K562 (cell line): ENCODE measurements at regions not wholly inside any gene's neighbourhood (a gene's known extent, or its start where the extent isn't known, plus 50 kb on each side); places are given as distances from the start of the nearest gene placed in this dataset.

Experiments used
- ATAC-seq: fragments of 200-7000 bp; cut with Tn5 transposase; 3 replicates; pipeline ENCODE4 v1.9.1; 2020; ENCODE audit warnings: moderate library complexity
- BruUV-seq: library from RNA; stranded (reverse); fragments of 400-500 nt; replicated peaks from 2 replicates; lab custom pipeline; 2021; lab: Mats Ljungman, UMichigan
- CTCF ChIA-PET: fragments of 300-600 bp; formaldehyde crosslinking; extraction: SDS; loops from one replicate; lab custom pipeline; 2021; ENCODE audit warnings: low intra/inter-chr PET ratio; lab: Yijun Ruan, JAX
- POLR2A ChIA-PET: fragments of 300-600, 350-650 bp; sonication (Branson Sonifier 250); formaldehyde crosslinking; extraction: SDS; loops from one replicate; lab custom pipeline; 2021; ENCODE audit warnings: antibody characterized with exemption, inconsistent platforms; lab: Yijun Ruan, JAX
- DNase-seq, 4 experiments: peaks; one replicate each; pipeline versions ENCODE4 v3.0.0 to v3.0.0-alpha.2; 2011 to 2018; ENCODE audit warnings: low spot score in 3 of 4, mixed read lengths in 3 of 4; ENCODE audit errors: extremely low read depth in 1 of 4
- FAIRE-seq: peaks from 2 replicates; lab custom pipeline; 2011; peaks lifted over from hg19 to GRCh38; lab: Jason Lieb, UNC
- H2AFZ ChIP-seq: 2 replicates; pipeline ENCODE4 v1.6.0; 2011; ENCODE audit warnings: low read depth, low read length, control low read depth, inconsistent platforms
- H3K27ac ChIP-seq: fragments of 200-600 bp; 3 replicates; pipeline ENCODE4 v1.8.0; 2011; ENCODE audit warnings: low read depth, mild to moderate bottlenecking, control low read depth, inconsistent platforms, low read length, moderate library complexity, mixed read lengths; ENCODE audit errors: extremely low read depth
- H3K27me3 ChIP-seq, 2 experiments: fragments of 300-600 bp in 1 of 2; 2 replicates in 1 of 2; 3 replicates in 1 of 2; pipeline versions ENCODE4 v1.6.0 to v1.8.0; 2011; ENCODE audit warnings: inconsistent platforms in 2 of 2, low read length in 2 of 2, mild to moderate bottlenecking in 1 of 2, mixed read lengths in 1 of 2, moderate library complexity in 1 of 2; ENCODE audit not compliant: control insufficient read depth in 2 of 2, insufficient read depth in 2 of 2
- H3K36me3 ChIP-seq: fragments of 300-600 bp; 3 replicates; pipeline ENCODE4 v1.8.0; 2011; ENCODE audit warnings: mild to moderate bottlenecking, low read length, inconsistent platforms; ENCODE audit not compliant: control insufficient read depth, insufficient read depth
- H3K4me1 ChIP-seq, 2 experiments: fragments of 200-600 bp in 1 of 2; replicated peaks in 1 of 2; 2 replicates in 1 of 2; 3 replicates in 1 of 2; pipeline versions ENCODE4 v1.5.1 to v1.8.0; 2011; ENCODE audit warnings: inconsistent platforms in 2 of 2, low read length in 2 of 2, mild to moderate bottlenecking in 1 of 2, mixed read lengths in 1 of 2, moderate library complexity in 1 of 2; ENCODE audit not compliant: control insufficient read depth in 2 of 2, insufficient read depth in 2 of 2
- H3K4me2 ChIP-seq: 2 replicates; pipeline ENCODE4 v1.6.1; 2011; ENCODE audit warnings: low read length, control low read depth, inconsistent platforms, mixed read lengths; ENCODE audit not compliant: insufficient read depth
- H3K4me3 ChIP-seq: fragments of 200-600 bp; sonication (generic), shearing (Covaris generic); 2 replicates; pipeline ENCODE4 v1.5.1; 2016; ENCODE audit warnings: control low read depth, inconsistent platforms
- H3K79me2 ChIP-seq: fragments of 200-600 bp; 3 replicates; pipeline ENCODE4 v1.8.0; 2011; ENCODE audit warnings: low read length, inconsistent platforms; ENCODE audit not compliant: control insufficient read depth, insufficient read depth
- H3K9ac ChIP-seq, 2 experiments: 2 replicates each; pipeline versions ENCODE4 v1.6.0 to v1.6.1; 2011; ENCODE audit warnings: low read depth in 2 of 2, low read length in 2 of 2, control low read depth in 1 of 2, inconsistent platforms in 1 of 2, mild to moderate bottlenecking in 1 of 2, mixed read lengths in 1 of 2; ENCODE audit not compliant: insufficient read depth in 1 of 2
- H3K9me1 ChIP-seq: one replicate; pipeline ENCODE4 v1.6.0; 2011; ENCODE audit warnings: inconsistent platforms, mild to moderate bottlenecking, low read length, moderate library complexity; ENCODE audit not compliant: control insufficient read depth, insufficient read depth
- H3K9me3 ChIP-seq: replicated peaks from 2 replicates; pipeline ENCODE4 v1.5.1; 2011; ENCODE audit warnings: low read depth, low read length, inconsistent platforms; ENCODE audit not compliant: control insufficient read depth, insufficient read depth
- H4K20me1 ChIP-seq: replicated peaks from 2 replicates; pipeline ENCODE4 v1.6.1; 2011; ENCODE audit warnings: low read length, inconsistent platforms, mixed read lengths; ENCODE audit not compliant: control insufficient read depth, insufficient read depth
- CTBP1 ChIP-seq: fragments of 450-650 bp; IDR thresholded peaks from 2 replicates; pipeline ENCODE4 v1.6.1; 2016; ENCODE audit warnings: borderline replicate concordance
- MLX ChIP-seq, 2 experiments: fragments of 450-650 bp in 1 of 2; sonication (generic) in 1 of 2; formaldehyde crosslinking; conservative IDR thresholded peaks; 2 replicates each; pipeline versions ENCODE4 v1.4.0 to v1.8.1; 2020 to 2022; ENCODE audit warnings: mild to moderate bottlenecking in 1 of 2, missing genetic modification reagents in 1 of 2
- MYNN ChIP-seq, 2 experiments: sonication (generic); formaldehyde crosslinking in 1 of 2; IDR thresholded peaks; 2 replicates each; pipeline versions ENCODE4 v1.5.0 to v1.6.1; 2016 to 2020; ENCODE audit warnings: antibody characterized with exemption in 1 of 2, missing genetic modification reagents in 1 of 2
- PTTG1 ChIP-seq: fragments of 450-650 bp; IDR thresholded peaks from 2 replicates; pipeline ENCODE4 v1.6.1; 2016; ENCODE audit warnings: low read depth, mild to moderate bottlenecking, missing genetic modification characterization, missing compliant biosample characterization
- RERE ChIP-seq: sonication (generic); formaldehyde crosslinking; IDR thresholded peaks from 2 replicates; pipeline ENCODE4 v1.8.0; 2023; ENCODE audit warnings: missing genetic modification reagents, mild to moderate bottlenecking, borderline replicate concordance
- WGBS: fragments of 100-300 bp; shearing (Covaris generic); methylation state at CpG from one replicate; pipeline ENCODE4 v1.1.6; 2016; ENCODE audit warnings: low coverage, mixed read lengths; ENCODE audit not compliant: insufficient coverage; ENCODE audit errors: missing lambda C conversion rate; 5-methylcytosine and 5-hydroxymethylcytosine counted together
- in situ Hi-C: fragments of 300-500 bp; cut with MboI; formaldehyde crosslinking; loops from 4 replicates; pipeline ENCODE4 v1.15.0; 2018; ENCODE audit warnings: inconsistent platforms, mixed read lengths
- intact Hi-C: fragments of 100-400 bp; cut with micrococcal nuclease; formaldehyde crosslinking; loops from 2 replicates; pipeline ENCODE4 v1.14.2; 2022
- TF ChIP-seq, protein P1 (sequence below): fragments of 250-450 bp; sonication (Bioruptor Pico); IDR thresholded peaks from 2 replicates; pipeline ENCODE4 v1.8.0; 2022; ENCODE audit warnings: inconsistent platforms

GRCh38 chrX:137143864-137144263 is 110.1 kb upstream of the GPR101 start:
- no peak overlapping the region for H3K4me2 ChIP-seq
- no peaks in the 10 kb centered on the region for H3K9me3 ChIP-seq
- ChIA-PET CTCF (no interaction called here), POLR2A (no interaction called here)
- H3K27me3 ChIP-seq = no peaks in the 10 kb centered on the region
- H2AFZ ChIP-seq = no peak overlapping the region
- no peak overlapping the region for H3K27ac ChIP-seq
- BruUV-seq = no TSS peak
- no peak for DNase-seq
- ATAC-seq = no peak
- no peaks in the 10 kb centered on the region for H3K9me1 ChIP-seq
- H3K4me3 ChIP-seq = no peak overlapping the region
- FAIRE-seq = no peak
- H3K4me1 ChIP-seq = no peaks in the 10 kb centered on the region
- intact Hi-C loops (no loop called here), in situ Hi-C loops (no loop called here)
- 0% methylated on average over 5 of the region's 5 CpGs for WGBS
- no peaks in the 10 kb centered on the region for H3K36me3 ChIP-seq
- no peaks in the 10 kb centered on the region for H4K20me1 ChIP-seq
- H3K9ac ChIP-seq = no peak overlapping the region
- no peaks in the 10 kb centered on the region for H3K79me2 ChIP-seq
- no peak for TF ChIP-seq MLX (CRISPR knock-in tag; conservative IDR thresholded peaks at IDR 0.05)
- TF ChIP-seq, protein P1, sequence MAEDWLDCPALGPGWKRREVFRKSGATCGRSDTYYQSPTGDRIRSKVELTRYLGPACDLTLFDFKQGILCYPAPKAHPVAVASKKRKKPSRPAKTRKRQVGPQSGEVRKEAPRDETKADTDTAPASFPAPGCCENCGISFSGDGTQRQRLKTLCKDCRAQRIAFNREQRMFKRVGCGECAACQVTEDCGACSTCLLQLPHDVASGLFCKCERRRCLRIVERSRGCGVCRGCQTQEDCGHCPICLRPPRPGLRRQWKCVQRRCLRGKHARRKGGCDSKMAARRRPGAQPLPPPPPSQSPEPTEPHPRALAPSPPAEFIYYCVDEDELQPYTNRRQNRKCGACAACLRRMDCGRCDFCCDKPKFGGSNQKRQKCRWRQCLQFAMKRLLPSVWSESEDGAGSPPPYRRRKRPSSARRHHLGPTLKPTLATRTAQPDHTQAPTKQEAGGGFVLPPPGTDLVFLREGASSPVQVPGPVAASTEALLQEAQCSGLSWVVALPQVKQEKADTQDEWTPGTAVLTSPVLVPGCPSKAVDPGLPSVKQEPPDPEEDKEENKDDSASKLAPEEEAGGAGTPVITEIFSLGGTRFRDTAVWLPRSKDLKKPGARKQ (CRISPR knock-in tag) = no peak
- no peak for TF ChIP-seq MYNN (IDR thresholded peaks at IDR 0.05)
- no peak for TF ChIP-seq MYNN (CRISPR knock-in tag; IDR thresholded peaks at IDR 0.05)
- TF ChIP-seq PTTG1 = no peak
- no peak for TF ChIP-seq RERE (CRISPR knock-in tag)
- TF ChIP-seq CTBP1 = no peak
